ENCODE measurements at regions not wholly inside any gene's neighbourhood (a gene's known extent, or its start where the extent isn't known, plus 50 kb on each side); places are given as distances from the start of the nearest gene placed in this dataset.
"Not testable (repeated sequence)": the region's sequence is repeated elsewhere in the genome, so short reads cannot be mapped to it uniquely, and the experiment has no call there.

- H3K27me3 ChIP-seq (ENCODE audit: insufficient read depth, low read length): no peaks in the 10 kb centered on the region
- no peaks in the 10 kb centered on the region for H3K36me3 ChIP-seq (ENCODE audit: insufficient read depth, low read length)
- H3K9me3 ChIP-seq (ENCODE audit: low read length): no peaks in the 10 kb centered on the region
- H3K4me1 ChIP-seq (ENCODE audit: insufficient read depth, low read length): no peaks in the 10 kb centered on the region
- H2AFZ ChIP-seq (ENCODE audit: low read depth, low read length): no peak overlapping the region
- no peak overlapping the region for H3K4me3 ChIP-seq (ENCODE audit: low read length)
These were observed 563.3 kb upstream of the SYNCRIP start for GRCh38 chr6:86205980-86206379.

GRCh38 chr6:86203044-86203443 lies 560.4 kb upstream of the SYNCRIP start:
- Histone ChIP-seq H2AFZ (ENCODE audit: low read depth, low read length) (no peak overlapping the region), H3K9me3 (ENCODE audit: low read length) (no peaks in the 10 kb centered on the region), H3K4me3 (ENCODE audit: low read length) (no peak overlapping the region), H3K4me1 (ENCODE audit: insufficient read depth, low read length) (no peaks in the 10 kb centered on the region), H3K27me3 (ENCODE audit: insufficient read depth, low read length) (no peaks in the 10 kb centered on the region), H3K36me3 (ENCODE audit: insufficient read depth, low read length) (no peaks in the 10 kb centered on the region)

GRCh38 chr6:86193821-86194220 lies 551.1 kb upstream of the SYNCRIP start:
- Histone ChIP-seq H2AFZ (ENCODE audit: low read depth, low read length) (no peak overlapping the region), H3K9me3 (ENCODE audit: low read length) (no peaks in the 10 kb centered on the region), H3K4me1 (ENCODE audit: insufficient read depth, low read length) (no peaks in the 10 kb centered on the region), H3K27me3 (ENCODE audit: insufficient read depth, low read length) (no peaks in the 10 kb centered on the region), H3K36me3 (ENCODE audit: insufficient read depth, low read length) (no peaks in the 10 kb centered on the region), H3K4me3 (ENCODE audit: low read length) (no peak overlapping the region)

GRCh38 chr6:86192123-86192522 lies 549.4 kb upstream of the SYNCRIP start:
- Histone ChIP-seq H3K4me1 (ENCODE audit: insufficient read depth, low read length) (no peaks in the 10 kb centered on the region), H3K27me3 (ENCODE audit: insufficient read depth, low read length) (no peaks in the 10 kb centered on the region), H3K9me3 (ENCODE audit: low read length) (no peaks in the 10 kb centered on the region), H3K4me3 (ENCODE audit: low read length) (no peak overlapping the region), H2AFZ (ENCODE audit: low read depth, low read length) (no peak overlapping the region), H3K36me3 (ENCODE audit: insufficient read depth, low read length) (no peaks in the 10 kb centered on the region)

- H3K9me3 ChIP-seq (ENCODE audit: low read length); H3K4me1 ChIP-seq (ENCODE audit: insufficient read depth, low read length); H2AFZ ChIP-seq (ENCODE audit: low read depth, low read length); H3K4me3 ChIP-seq (ENCODE audit: low read length); H3K36me3 ChIP-seq (ENCODE audit: insufficient read depth, low read length); H3K27me3 ChIP-seq (ENCODE audit: insufficient read depth, low read length): not testable (repeated sequence)
These were observed 532.5 kb upstream of the SYNCRIP start for GRCh38 chr6:86175149-86175548.

- H3K4me1 ChIP-seq (ENCODE audit: insufficient read depth, low read length): no peaks in the 10 kb centered on the region
- H3K27me3 ChIP-seq (ENCODE audit: insufficient read depth, low read length): no peaks in the 10 kb centered on the region
- no peak overlapping the region for H3K4me3 ChIP-seq (ENCODE audit: low read length)
- H2AFZ ChIP-seq (ENCODE audit: low read depth, low read length): no peak overlapping the region
- no peaks in the 10 kb centered on the region for H3K36me3 ChIP-seq (ENCODE audit: insufficient read depth, low read length)
- H3K9me3 ChIP-seq (ENCODE audit: low read length): no peaks in the 10 kb centered on the region
These were observed 512.2 kb upstream of the SYNCRIP start for GRCh38 chr6:86154852-86155251.

- Histone ChIP-seq H3K36me3 (ENCODE audit: insufficient read depth, low read length) (no peaks in the 10 kb centered on the region), H3K27me3 (ENCODE audit: insufficient read depth, low read length) (no peaks in the 10 kb centered on the region), H2AFZ (ENCODE audit: low read depth, low read length) (no peak overlapping the region), H3K9me3 (ENCODE audit: low read length) (no peaks in the 10 kb centered on the region), H3K4me3 (ENCODE audit: low read length) (no peak overlapping the region), H3K4me1 (ENCODE audit: insufficient read depth, low read length) (no peaks in the 10 kb centered on the region)
These were observed 510.8 kb upstream of the SYNCRIP start for GRCh38 chr6:86153521-86153920.

GRCh38 chr6:86152546-86152945 lies 509.9 kb upstream of the SYNCRIP start:
- no peak overlapping the region for H2AFZ ChIP-seq (ENCODE audit: low read depth, low read length)
- H3K4me3 ChIP-seq (ENCODE audit: low read length): no peak overlapping the region
- H3K27me3 ChIP-seq (ENCODE audit: insufficient read depth, low read length): no peaks in the 10 kb centered on the region
- no peaks in the 10 kb centered on the region for H3K9me3 ChIP-seq (ENCODE audit: low read length)
- H3K4me1 ChIP-seq (ENCODE audit: insufficient read depth, low read length): no peaks in the 10 kb centered on the region
- no peaks in the 10 kb centered on the region for H3K36me3 ChIP-seq (ENCODE audit: insufficient read depth, low read length)

GRCh38 chr6:86148586-86148985 lies 505.9 kb upstream of the SYNCRIP start:
- Histone ChIP-seq H3K4me3 (ENCODE audit: low read length) (no peak overlapping the region), H3K9me3 (ENCODE audit: low read length) (no peaks in the 10 kb centered on the region), H3K27me3 (ENCODE audit: insufficient read depth, low read length) (no peaks in the 10 kb centered on the region), H3K4me1 (ENCODE audit: insufficient read depth, low read length) (no peaks in the 10 kb centered on the region), H3K36me3 (ENCODE audit: insufficient read depth, low read length) (no peaks in the 10 kb centered on the region), H2AFZ (ENCODE audit: low read depth, low read length) (no peak overlapping the region)

GRCh38 chr6:86147859-86148258 lies 505.2 kb upstream of the SYNCRIP start:
- no peak overlapping the region for H3K4me3 ChIP-seq (ENCODE audit: low read length)
- H3K4me1 ChIP-seq (ENCODE audit: insufficient read depth, low read length): no peaks in the 10 kb centered on the region
- H3K9me3 ChIP-seq (ENCODE audit: low read length): no peaks in the 10 kb centered on the region
- H3K27me3 ChIP-seq (ENCODE audit: insufficient read depth, low read length): no peaks in the 10 kb centered on the region
- no peak overlapping the region for H2AFZ ChIP-seq (ENCODE audit: low read depth, low read length)
- no peaks in the 10 kb centered on the region for H3K36me3 ChIP-seq (ENCODE audit: insufficient read depth, low read length)

- H3K4me3 ChIP-seq (ENCODE audit: low read length): no peak overlapping the region
- no peaks in the 10 kb centered on the region for H3K4me1 ChIP-seq (ENCODE audit: insufficient read depth, low read length)
- H3K9me3 ChIP-seq (ENCODE audit: low read length): no peaks in the 10 kb centered on the region
- H2AFZ ChIP-seq (ENCODE audit: low read depth, low read length): no peak overlapping the region
- no peaks in the 10 kb centered on the region for H3K27me3 ChIP-seq (ENCODE audit: insufficient read depth, low read length)
- H3K36me3 ChIP-seq (ENCODE audit: insufficient read depth, low read length): no peaks in the 10 kb centered on the region
These were observed 504.6 kb upstream of the SYNCRIP start for GRCh38 chr6:86147311-86147710.

GRCh38 chr6:86146751-86147150 lies 504.1 kb upstream of the SYNCRIP start:
- H2AFZ ChIP-seq (ENCODE audit: low read depth, low read length); H3K27me3 ChIP-seq (ENCODE audit: insufficient read depth, low read length); H3K36me3 ChIP-seq (ENCODE audit: insufficient read depth, low read length); H3K4me3 ChIP-seq (ENCODE audit: low read length); H3K4me1 ChIP-seq (ENCODE audit: insufficient read depth, low read length); H3K9me3 ChIP-seq (ENCODE audit: low read length): not testable (repeated sequence)

GRCh38 chr6:86142326-86142725 lies 499.6 kb upstream of the SYNCRIP start:
- Histone ChIP-seq H3K27me3 (ENCODE audit: insufficient read depth, low read length) (no peaks in the 10 kb centered on the region), H3K9me3 (ENCODE audit: low read length) (no peaks in the 10 kb centered on the region), H3K36me3 (ENCODE audit: insufficient read depth, low read length) (no peaks in the 10 kb centered on the region), H3K4me1 (ENCODE audit: insufficient read depth, low read length) (no peaks in the 10 kb centered on the region), H3K4me3 (ENCODE audit: low read length) (no peak overlapping the region), H2AFZ (ENCODE audit: low read depth, low read length) (no peak overlapping the region)

GRCh38 chr6:86128130-86128814 lies 485.6 kb upstream of the SYNCRIP start:
- H3K36me3 ChIP-seq (ENCODE audit: insufficient read depth, low read length): no peaks in the 10 kb centered on the region
- H3K27me3 ChIP-seq (ENCODE audit: insufficient read depth, low read length): no peaks in the 10 kb centered on the region
- no peaks in the 10 kb centered on the region for H3K4me1 ChIP-seq (ENCODE audit: insufficient read depth, low read length)
- no peak overlapping the region for H2AFZ ChIP-seq (ENCODE audit: low read depth, low read length)
- no peaks in the 10 kb centered on the region for H3K9me3 ChIP-seq (ENCODE audit: low read length)
- H3K4me3 ChIP-seq (ENCODE audit: low read length): no peak overlapping the region

All from neuron (in vitro differentiated cells).